ENCODE measurements at regions not wholly inside any gene's neighbourhood (a gene's known extent, or its start where the extent isn't known, plus 50 kb on each side); places are given as distances from the start of the nearest gene placed in this dataset.

DNA sequence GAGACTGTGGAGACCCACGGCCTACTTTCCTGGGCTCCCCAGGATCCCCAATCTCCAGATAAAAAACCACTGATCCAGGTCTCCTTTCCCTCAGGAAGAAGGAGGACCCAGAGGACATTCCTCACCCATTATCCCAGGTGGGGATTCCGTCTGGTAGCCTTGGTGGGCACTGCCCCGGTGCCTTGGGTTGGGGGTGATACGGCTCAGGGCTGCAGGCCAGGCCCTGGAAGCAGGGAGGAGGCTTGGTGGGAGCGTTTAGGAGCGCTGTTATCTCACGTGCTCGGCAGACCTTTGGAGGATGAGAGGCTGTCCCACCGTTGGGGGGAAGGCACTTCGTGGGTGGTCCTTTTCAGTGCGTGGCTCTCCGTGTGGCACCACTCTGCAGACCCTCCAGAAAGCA, 926.3 kb downstream of the BRD1 start:
- Mint-ChIP-seq H3K27ac (no peak overlapping the region), H3K9me3 (no peaks in the 10 kb centered on the region)
- no peak for DNase-seq

GRCh38 chr22:48900626-48901025, 927.0 kb downstream of the BRD1 start:
- Histone ChIP-seq H3K4me1 (ENCODE audit: insufficient read depth, low read length) (no peaks in the 10 kb centered on the region), H3K4me3 (ENCODE audit: low read length) (no peak overlapping the region), H3K27me3 (ENCODE audit: insufficient read depth, low read length, poor library complexity, severe bottlenecking) (no peaks in the 10 kb centered on the region), H3K36me3 (ENCODE audit: insufficient read depth, low read length) (no peaks in the 10 kb centered on the region), H3K27ac (ENCODE audit: low read depth, low read length) (no peak overlapping the region), H3K9me3 (ENCODE audit: low read length) (no peaks in the 10 kb centered on the region)
- Mint-ChIP-seq H3K27ac (no peak overlapping the region), H3K36me3 (no peaks in the 10 kb centered on the region), H3K27me3 (no peaks in the 10 kb centered on the region), H3K4me3 (no peak overlapping the region), H3K4me1 (no peaks in the 10 kb centered on the region), H3K9me3 (no peaks in the 10 kb centered on the region)
- ChIA-PET CTCF (no interaction called here), POLR2A (no interaction called here)
- no peak for DNase-seq

More for the DNA sequence above, 926.3 kb downstream of the BRD1 start:
- no peaks in the 10 kb centered on the region for H3K4me1 ChIP-seq (ENCODE audit: insufficient read depth, low read length)
- POLR2A ChIA-PET, result no interaction called here
- H3K36me3 Mint-ChIP-seq, result no peaks in the 10 kb centered on the region
- H3K9me3 ChIP-seq (ENCODE audit: low read length), result no peaks in the 10 kb centered on the region
- H3K36me3 ChIP-seq (ENCODE audit: insufficient read depth, low read length), result no peaks in the 10 kb centered on the region
- H3K4me3 Mint-ChIP-seq, result no peak overlapping the region
- H3K27me3 Mint-ChIP-seq, result peaks cover 2% of the 10 kb centered on the region in 2 donors
- no peak overlapping the region for H3K27ac ChIP-seq (ENCODE audit: low read depth, low read length)
- H3K4me3 ChIP-seq (ENCODE audit: low read length), result no peak overlapping the region
- no peaks in the 10 kb centered on the region for H3K4me1 Mint-ChIP-seq
- no peaks in the 10 kb centered on the region for H3K27me3 ChIP-seq (ENCODE audit: insufficient read depth, low read length, poor library complexity, severe bottlenecking)
- CTCF ChIA-PET, result no interaction called here

DNA sequence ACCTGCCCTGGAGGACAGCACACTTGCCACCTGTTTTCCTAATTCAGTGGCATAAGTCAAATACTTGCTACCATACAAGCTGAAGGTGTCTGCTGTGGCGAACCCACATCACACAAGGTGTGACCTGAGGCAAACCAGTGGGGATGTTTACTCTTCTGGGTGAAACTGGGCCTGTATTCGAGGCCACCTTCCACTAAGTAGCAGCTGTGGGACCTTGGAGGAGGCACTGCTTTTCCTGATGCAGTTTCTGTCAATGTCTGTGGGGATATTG, 927.4 kb downstream of the BRD1 start:
- Histone ChIP-seq H3K4me3 (ENCODE audit: low read length) (no peak overlapping the region), H3K4me1 (ENCODE audit: insufficient read depth, low read length) (no peaks in the 10 kb centered on the region), H3K27ac (ENCODE audit: low read depth, low read length) (no peak overlapping the region), H3K9me3 (ENCODE audit: low read length) (no peaks in the 10 kb centered on the region), H3K36me3 (ENCODE audit: insufficient read depth, low read length) (no peaks in the 10 kb centered on the region), H3K27me3 (ENCODE audit: insufficient read depth, low read length, poor library complexity, severe bottlenecking) (no peaks in the 10 kb centered on the region)
- DNase-seq, result no peak
- Mint-ChIP-seq H3K9me3 (no peaks in the 10 kb centered on the region), H3K36me3 (no peaks in the 10 kb centered on the region), H3K4me3 (no peak overlapping the region), H3K27me3 (no peaks in the 10 kb centered on the region), H3K4me1 (no peaks in the 10 kb centered on the region), H3K27ac (no peak overlapping the region)
- ChIA-PET CTCF (no interaction called here), POLR2A (no interaction called here)

DNA sequence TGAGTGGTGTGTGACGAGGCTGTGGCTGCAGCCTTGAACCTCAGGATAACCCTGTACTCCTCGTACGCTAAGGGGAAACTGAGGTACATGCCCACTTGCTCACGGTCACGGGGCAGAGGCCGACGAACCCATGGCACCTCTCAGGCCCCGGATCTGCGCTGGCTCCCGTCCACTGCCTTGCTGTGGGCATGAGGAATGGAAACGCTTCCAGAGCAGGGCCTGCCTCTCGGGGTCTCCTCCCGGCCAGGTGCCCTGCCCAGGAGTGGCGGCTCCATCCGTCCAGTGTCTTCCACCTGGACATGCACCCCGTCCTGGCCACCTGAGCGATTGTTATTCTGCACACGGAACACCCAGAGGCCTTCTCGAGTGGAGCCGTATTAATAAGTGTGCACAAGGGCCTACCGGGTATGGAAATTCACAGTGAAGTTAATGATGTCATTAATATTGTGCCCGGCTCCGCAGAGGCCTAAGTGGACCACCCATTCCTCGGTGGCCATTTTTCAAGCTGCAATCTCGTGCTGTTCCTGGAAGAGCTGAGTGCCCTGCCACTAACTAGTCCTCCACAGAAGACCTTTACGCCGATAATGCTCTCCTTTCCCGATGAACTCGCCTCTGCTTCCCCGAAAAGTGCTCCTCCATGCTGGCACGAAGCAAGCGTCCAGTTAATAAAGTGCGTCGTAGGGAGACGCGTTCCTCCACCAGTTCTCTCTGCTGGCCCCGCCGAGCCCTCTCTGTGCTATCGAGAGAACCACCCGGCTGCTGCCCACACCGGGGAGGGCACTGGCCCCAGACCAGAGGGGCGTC, 927.9 kb downstream of the BRD1 start:
- no peak overlapping the region for H3K27ac ChIP-seq (ENCODE audit: low read depth, low read length)

GRCh38 chr22:48898524-48899250, 929.0 kb downstream of the BRD1 start:
- no peak for DNase-seq
- POLR2A ChIA-PET, result no interaction called here
- no peak overlapping the region for H3K4me3 Mint-ChIP-seq

More for the DNA sequence above, 927.9 kb downstream of the BRD1 start:
- Mint-ChIP-seq H3K27me3 (no peaks in the 10 kb centered on the region), H3K36me3 (no peaks in the 10 kb centered on the region), H3K4me1 (no peaks in the 10 kb centered on the region), H3K9me3 (no peaks in the 10 kb centered on the region), H3K27ac (no peak overlapping the region), H3K4me3 (no peak overlapping the region)
- Histone ChIP-seq H3K4me1 (ENCODE audit: insufficient read depth, low read length) (no peaks in the 10 kb centered on the region), H3K4me3 (ENCODE audit: low read length) (no peak overlapping the region), H3K27me3 (ENCODE audit: insufficient read depth, low read length, poor library complexity, severe bottlenecking) (no peaks in the 10 kb centered on the region), H3K9me3 (ENCODE audit: low read length) (no peaks in the 10 kb centered on the region), H3K36me3 (ENCODE audit: insufficient read depth, low read length) (no peaks in the 10 kb centered on the region)
- no peak for DNase-seq
- ChIA-PET CTCF (no interaction called here), POLR2A (no interaction called here)

GRCh38 chr22:48897645-48898370, 929.9 kb downstream of the BRD1 start:
- ChIA-PET CTCF (no interaction called here), POLR2A (no interaction called here)
- H3K27me3 ChIP-seq (ENCODE audit: insufficient read depth, low read length, poor library complexity, severe bottlenecking), result no peaks in the 10 kb centered on the region
- DNase-seq, result no peak
- Mint-ChIP-seq H3K27me3 (peaks cover 0 to 4% of the 10 kb centered on the region in 2 donors), H3K27ac (no peak overlapping the region), H3K4me1 (no peaks in the 10 kb centered on the region), H3K36me3 (no peaks in the 10 kb centered on the region), H3K9me3 (no peaks in the 10 kb centered on the region), H3K4me3 (no peak overlapping the region)
- H3K36me3 ChIP-seq (ENCODE audit: insufficient read depth, low read length), result no peaks in the 10 kb centered on the region
- no peak overlapping the region for H3K4me3 ChIP-seq (ENCODE audit: low read length)
- no peak overlapping the region for H3K27ac ChIP-seq (ENCODE audit: low read depth, low read length)
- H3K9me3 ChIP-seq (ENCODE audit: low read length), result no peaks in the 10 kb centered on the region
- H3K4me1 ChIP-seq (ENCODE audit: insufficient read depth, low read length), result no peaks in the 10 kb centered on the region

More at GRCh38 chr22:48898524-48899250, 929.0 kb downstream of the BRD1 start:
- peaks cover 0 to 4% of the 10 kb centered on the region in 2 donors for H3K27me3 Mint-ChIP-seq
- H3K9me3 ChIP-seq (ENCODE audit: low read length), result no peaks in the 10 kb centered on the region
- no peaks in the 10 kb centered on the region for H3K4me1 Mint-ChIP-seq
- no peaks in the 10 kb centered on the region for H3K27me3 ChIP-seq (ENCODE audit: insufficient read depth, low read length, poor library complexity, severe bottlenecking)
- no peak overlapping the region for H3K4me3 ChIP-seq (ENCODE audit: low read length)
- no peak overlapping the region for H3K27ac ChIP-seq (ENCODE audit: low read depth, low read length)
- no peaks in the 10 kb centered on the region for H3K36me3 Mint-ChIP-seq
- CTCF ChIA-PET, result no interaction called here
- no peaks in the 10 kb centered on the region for H3K4me1 ChIP-seq (ENCODE audit: insufficient read depth, low read length)
- no peak overlapping the region for H3K27ac Mint-ChIP-seq
- H3K9me3 Mint-ChIP-seq, result no peaks in the 10 kb centered on the region
- H3K36me3 ChIP-seq (ENCODE audit: insufficient read depth, low read length), result no peaks in the 10 kb centered on the region

DNA sequence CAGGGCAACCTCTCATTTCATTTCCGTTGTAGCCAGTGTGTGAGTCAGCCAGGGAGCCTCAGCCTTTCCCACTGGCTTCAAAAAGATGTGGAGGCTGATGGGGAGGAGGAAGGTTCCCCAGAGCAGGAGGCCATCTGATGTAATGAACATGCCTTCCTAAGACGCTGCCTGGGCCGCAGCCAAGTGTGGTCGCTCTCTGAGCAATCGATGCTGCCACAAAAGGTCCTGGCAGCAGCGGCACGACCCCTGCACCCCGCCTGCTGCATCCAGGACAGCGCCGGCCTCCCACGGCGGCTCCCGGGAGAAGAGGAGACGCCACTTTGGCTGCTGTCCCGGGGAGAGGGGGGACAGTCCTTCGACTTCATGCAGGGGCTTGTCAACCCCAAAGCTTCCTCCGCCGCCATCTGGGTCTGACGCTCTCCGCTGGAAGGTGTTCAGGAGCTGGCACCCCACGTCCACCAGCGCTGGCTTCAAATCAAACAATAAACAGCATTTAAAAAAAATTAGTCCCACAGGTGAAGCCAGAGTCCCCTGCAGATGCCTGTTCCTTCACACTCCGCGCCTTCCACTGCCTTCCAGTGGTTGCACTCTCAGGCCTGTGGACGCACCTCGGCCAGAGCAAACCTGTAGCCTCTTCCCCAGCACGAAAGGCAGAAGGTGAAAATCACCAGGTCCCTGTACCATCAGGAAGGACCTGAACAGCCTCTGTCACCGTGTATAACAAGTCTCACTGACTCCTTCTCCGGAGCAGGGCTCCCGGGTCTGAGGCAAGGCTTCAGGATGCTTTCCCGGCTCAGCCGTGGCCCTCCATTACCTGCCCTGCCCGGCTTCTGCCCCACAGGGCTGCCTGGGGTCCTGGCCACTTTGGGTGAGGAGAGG, 930.7 kb downstream of the BRD1 start:
- H3K4me1 ChIP-seq (ENCODE audit: insufficient read depth, low read length), result no peaks in the 10 kb centered on the region
- Mint-ChIP-seq H3K27me3 (peaks cover 0 to 4% of the 10 kb centered on the region in 2 donors), H3K4me3 (no peak overlapping the region), H3K27ac (no peak overlapping the region), H3K4me1 (no peaks in the 10 kb centered on the region), H3K9me3 (no peaks in the 10 kb centered on the region), H3K36me3 (no peaks in the 10 kb centered on the region)
- H3K4me3 ChIP-seq (ENCODE audit: low read length), result no peak overlapping the region
- no peaks in the 10 kb centered on the region for H3K36me3 ChIP-seq (ENCODE audit: insufficient read depth, low read length)
- DNase-seq, result no peak
- POLR2A ChIA-PET, result no interaction called here
- CTCF ChIA-PET, result no interaction called here
- H3K9me3 ChIP-seq (ENCODE audit: low read length), result no peaks in the 10 kb centered on the region
- H3K27me3 ChIP-seq (ENCODE audit: insufficient read depth, low read length, poor library complexity, severe bottlenecking), result no peaks in the 10 kb centered on the region
- H3K27ac ChIP-seq (ENCODE audit: low read depth, low read length), result no peak overlapping the region

Data from CD8-positive, alpha-beta memory T cell (primary cell).